ENCODE measurements at regions not wholly inside any gene's neighbourhood (a gene's known extent, or its start where the extent isn't known, plus 50 kb on each side); places are given as distances from the start of the nearest gene placed in this dataset.

DNA sequence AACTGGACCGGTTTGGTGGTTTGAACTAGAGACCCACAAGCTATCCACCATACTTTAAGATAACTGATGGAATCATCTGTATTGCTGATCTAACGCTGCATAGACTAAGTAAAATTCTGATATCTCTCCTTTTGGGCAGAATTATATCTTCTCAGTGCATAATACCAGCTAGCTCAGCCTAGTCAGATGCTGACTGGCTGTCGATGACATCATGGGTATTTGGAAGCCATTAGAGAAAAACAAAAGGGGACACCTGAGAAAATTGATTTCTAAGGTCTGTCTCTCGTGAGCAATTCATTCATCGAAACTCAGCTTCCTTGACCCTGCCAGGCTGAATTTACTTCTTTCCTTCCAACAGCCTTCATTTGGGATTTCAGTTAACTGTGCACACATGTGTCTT, 263.0 kb upstream of the CCL2 start:
- TF ChIP-seq, protein P1, sequence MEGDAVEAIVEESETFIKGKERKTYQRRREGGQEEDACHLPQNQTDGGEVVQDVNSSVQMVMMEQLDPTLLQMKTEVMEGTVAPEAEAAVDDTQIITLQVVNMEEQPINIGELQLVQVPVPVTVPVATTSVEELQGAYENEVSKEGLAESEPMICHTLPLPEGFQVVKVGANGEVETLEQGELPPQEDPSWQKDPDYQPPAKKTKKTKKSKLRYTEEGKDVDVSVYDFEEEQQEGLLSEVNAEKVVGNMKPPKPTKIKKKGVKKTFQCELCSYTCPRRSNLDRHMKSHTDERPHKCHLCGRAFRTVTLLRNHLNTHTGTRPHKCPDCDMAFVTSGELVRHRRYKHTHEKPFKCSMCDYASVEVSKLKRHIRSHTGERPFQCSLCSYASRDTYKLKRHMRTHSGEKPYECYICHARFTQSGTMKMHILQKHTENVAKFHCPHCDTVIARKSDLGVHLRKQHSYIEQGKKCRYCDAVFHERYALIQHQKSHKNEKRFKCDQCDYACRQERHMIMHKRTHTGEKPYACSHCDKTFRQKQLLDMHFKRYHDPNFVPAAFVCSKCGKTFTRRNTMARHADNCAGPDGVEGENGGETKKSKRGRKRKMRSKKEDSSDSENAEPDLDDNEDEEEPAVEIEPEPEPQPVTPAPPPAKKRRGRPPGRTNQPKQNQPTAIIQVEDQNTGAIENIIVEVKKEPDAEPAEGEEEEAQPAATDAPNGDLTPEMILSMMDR (conservative IDR thresholded peaks at IDR 0.05; ENCODE audit: low read depth, low read length) = no peak
- no peak for TF ChIP-seq POLR2A (IDR thresholded peaks at IDR 0.05; ENCODE audit: low read depth, low read length)

Measured in IMR-90 (cell line).